ENCODE measurements at regions not wholly inside any gene's neighbourhood (a gene's known extent, or its start where the extent isn't known, plus 50 kb on each side); places are given as distances from the start of the nearest gene placed in this dataset.

DNA sequence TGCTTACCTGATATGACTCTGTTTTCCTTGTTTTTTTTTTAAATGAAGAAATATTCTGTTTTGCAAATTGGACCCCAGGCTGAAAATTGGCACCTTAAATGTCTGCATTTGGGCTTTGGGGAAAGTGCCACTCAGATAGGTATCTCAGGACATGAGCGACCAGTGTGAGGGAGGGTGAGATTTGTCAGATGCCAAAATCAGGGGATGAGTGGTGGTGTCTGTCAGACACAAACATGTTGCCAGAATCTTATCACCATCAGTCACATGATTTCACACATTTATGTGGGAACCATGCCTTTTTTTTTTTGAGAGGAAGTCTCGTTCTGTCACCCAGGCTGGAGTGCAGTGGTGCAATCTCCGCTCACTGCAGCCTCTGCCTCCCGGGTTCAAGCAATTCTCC lies 75.6 kb upstream of the OSBPL11 start:
- no peaks in the 10 kb centered on the region for H3K9me3 ChIP-seq (ENCODE audit: insufficient read depth, low read depth, low read length)
- peaks cover 4% of the 10 kb centered on the region for H3K9me3 Mint-ChIP-seq (ENCODE audit: unreplicated experiment)
- no peak overlapping the region for H3K4me2 ChIP-seq (ENCODE audit: low read length)
- no peak overlapping the region for H3K9ac ChIP-seq (ENCODE audit: low read length)
- H3K27me3 Mint-ChIP-seq (ENCODE audit: low read depth, unreplicated experiment), result no peaks in the 10 kb centered on the region
- H3K36me3 ChIP-seq (ENCODE audit: insufficient read depth, low read length), result no peaks in the 10 kb centered on the region
- H3K4me1 Mint-ChIP-seq (ENCODE audit: low read depth, unreplicated experiment), result peaks cover 4% of the 10 kb centered on the region
- TF ChIP-seq, protein P1, sequence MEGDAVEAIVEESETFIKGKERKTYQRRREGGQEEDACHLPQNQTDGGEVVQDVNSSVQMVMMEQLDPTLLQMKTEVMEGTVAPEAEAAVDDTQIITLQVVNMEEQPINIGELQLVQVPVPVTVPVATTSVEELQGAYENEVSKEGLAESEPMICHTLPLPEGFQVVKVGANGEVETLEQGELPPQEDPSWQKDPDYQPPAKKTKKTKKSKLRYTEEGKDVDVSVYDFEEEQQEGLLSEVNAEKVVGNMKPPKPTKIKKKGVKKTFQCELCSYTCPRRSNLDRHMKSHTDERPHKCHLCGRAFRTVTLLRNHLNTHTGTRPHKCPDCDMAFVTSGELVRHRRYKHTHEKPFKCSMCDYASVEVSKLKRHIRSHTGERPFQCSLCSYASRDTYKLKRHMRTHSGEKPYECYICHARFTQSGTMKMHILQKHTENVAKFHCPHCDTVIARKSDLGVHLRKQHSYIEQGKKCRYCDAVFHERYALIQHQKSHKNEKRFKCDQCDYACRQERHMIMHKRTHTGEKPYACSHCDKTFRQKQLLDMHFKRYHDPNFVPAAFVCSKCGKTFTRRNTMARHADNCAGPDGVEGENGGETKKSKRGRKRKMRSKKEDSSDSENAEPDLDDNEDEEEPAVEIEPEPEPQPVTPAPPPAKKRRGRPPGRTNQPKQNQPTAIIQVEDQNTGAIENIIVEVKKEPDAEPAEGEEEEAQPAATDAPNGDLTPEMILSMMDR (IDR thresholded peaks at IDR 0.05; ENCODE audit: insufficient read depth, low read depth, low read length), result no peak
- TF ChIP-seq EZH2 (IDR thresholded peaks at IDR 0.05; ENCODE audit: insufficient read depth, low read length), result no peak
- H3K79me2 ChIP-seq (ENCODE audit: insufficient read depth, low read length), result no peaks in the 10 kb centered on the region
- no peaks in the 10 kb centered on the region for H4K20me1 ChIP-seq (ENCODE audit: insufficient read depth, low read length)
- DNase-seq (ENCODE audit: low read depth) (no peak), FAIRE-seq (no peak)
- no peak overlapping the region for H2AFZ ChIP-seq (ENCODE audit: low read depth, low read length)
- H3K27me3 ChIP-seq (ENCODE audit: insufficient read depth, low read length), result no peaks in the 10 kb centered on the region
- H3K4me1 ChIP-seq (ENCODE audit: insufficient read depth, low read length), result no peaks in the 10 kb centered on the region
- H3K36me3 Mint-ChIP-seq (ENCODE audit: low read depth, unreplicated experiment), result no peaks in the 10 kb centered on the region
- no peak overlapping the region for H3K27ac ChIP-seq (ENCODE audit: low read depth, low read length)
- H3K4me3 ChIP-seq (ENCODE audit: insufficient read depth, low read depth, low read length), result no peak overlapping the region
- no peak overlapping the region for H3K27ac Mint-ChIP-seq (ENCODE audit: unreplicated experiment)
- H3K4me3 Mint-ChIP-seq (ENCODE audit: unreplicated experiment), result no peak overlapping the region

DNA sequence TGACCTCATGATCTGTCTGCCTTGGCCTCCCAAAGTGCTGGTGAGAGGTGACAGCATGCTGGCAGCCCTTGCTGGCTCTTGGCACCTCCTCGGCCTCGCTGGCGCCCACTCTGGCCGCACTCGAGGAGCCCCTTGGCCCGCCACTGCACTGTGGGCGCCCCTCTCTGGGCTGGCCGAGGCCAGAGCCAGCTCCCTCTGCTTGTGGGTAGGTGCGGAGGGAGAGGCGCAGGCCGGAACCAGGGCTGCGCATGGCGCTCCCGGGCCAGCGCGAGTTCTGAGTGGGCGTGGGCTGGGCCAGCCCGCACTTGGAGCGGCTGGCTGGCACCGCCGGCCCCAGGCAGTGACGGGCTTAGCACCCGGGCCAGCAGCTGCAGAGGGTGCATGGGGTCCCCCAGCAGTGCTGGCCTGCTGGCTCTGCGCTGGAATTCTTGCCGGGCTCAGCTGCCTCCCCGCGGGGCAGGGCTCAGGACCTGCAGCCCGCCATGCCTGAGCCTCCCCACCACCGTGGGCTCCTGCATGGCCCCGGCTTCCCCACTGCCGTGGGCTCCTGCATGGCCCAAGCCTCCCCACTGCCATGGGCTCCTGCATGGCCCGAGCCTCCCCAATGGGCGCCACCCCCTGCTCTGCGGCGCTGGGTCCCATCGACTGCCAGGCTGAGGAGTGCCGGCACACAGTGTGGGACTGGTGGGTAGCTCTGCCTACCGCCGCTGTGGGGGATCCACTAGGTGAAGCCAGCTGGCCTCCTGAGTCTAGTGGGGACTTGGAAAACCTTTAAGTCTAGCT lies 76.4 kb upstream of the OSBPL11 start:
- Histone ChIP-seq H3K36me3 (ENCODE audit: insufficient read depth, low read length) (no peaks in the 10 kb centered on the region), H3K9ac (ENCODE audit: low read length) (no peak overlapping the region), H3K4me2 (ENCODE audit: low read length) (no peak overlapping the region), H3K9me3 (ENCODE audit: insufficient read depth, low read depth, low read length) (no peaks in the 10 kb centered on the region), H3K27me3 (ENCODE audit: insufficient read depth, low read length) (no peaks in the 10 kb centered on the region), H4K20me1 (ENCODE audit: insufficient read depth, low read length) (no peaks in the 10 kb centered on the region), H3K4me3 (ENCODE audit: insufficient read depth, low read depth, low read length) (no peak overlapping the region), H3K79me2 (ENCODE audit: insufficient read depth, low read length) (no peaks in the 10 kb centered on the region), H2AFZ (ENCODE audit: low read depth, low read length) (no peak overlapping the region), H3K4me1 (ENCODE audit: insufficient read depth, low read length) (no peaks in the 10 kb centered on the region), H3K27ac (ENCODE audit: low read depth, low read length) (no peak overlapping the region)
- H3K27ac Mint-ChIP-seq (ENCODE audit: unreplicated experiment), result no peak overlapping the region
- peaks cover 4% of the 10 kb centered on the region for H3K9me3 Mint-ChIP-seq (ENCODE audit: unreplicated experiment)
- FAIRE-seq, result no peak
- DNase-seq (ENCODE audit: low read depth), result no peak
- no peak overlapping the region for H3K4me3 Mint-ChIP-seq (ENCODE audit: unreplicated experiment)
- H3K4me1 Mint-ChIP-seq (ENCODE audit: low read depth, unreplicated experiment), result peaks cover 4% of the 10 kb centered on the region
- H3K27me3 Mint-ChIP-seq (ENCODE audit: low read depth, unreplicated experiment), result no peaks in the 10 kb centered on the region
- no peak for TF ChIP-seq EZH2 (IDR thresholded peaks at IDR 0.05; ENCODE audit: insufficient read depth, low read length)
- TF ChIP-seq, protein P1 (IDR thresholded peaks at IDR 0.05; ENCODE audit: insufficient read depth, low read depth, low read length), result no peak
- no peaks in the 10 kb centered on the region for H3K36me3 Mint-ChIP-seq (ENCODE audit: low read depth, unreplicated experiment)

DNA sequence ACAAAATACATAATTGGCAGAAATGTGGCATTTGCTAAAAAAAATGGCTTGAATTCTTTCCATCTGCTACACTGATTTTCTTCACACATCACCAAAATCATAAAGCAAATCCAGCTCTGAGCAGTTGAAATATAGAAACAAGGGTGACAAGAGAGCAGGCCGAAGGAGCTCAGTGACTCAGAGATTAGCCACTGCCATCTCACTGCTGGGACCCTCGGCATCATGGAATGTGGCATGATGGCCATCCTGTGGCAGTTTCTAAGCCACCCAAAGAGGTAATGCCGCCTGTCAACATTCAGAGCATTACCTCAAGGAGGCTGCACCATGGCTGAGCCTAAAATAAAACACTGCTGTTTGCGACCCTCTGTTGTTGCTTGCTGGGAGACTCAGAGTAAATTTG lies 80.5 kb upstream of the OSBPL11 start:
- H3K36me3 Mint-ChIP-seq (ENCODE audit: low read depth, unreplicated experiment), result no peaks in the 10 kb centered on the region
- peaks cover 4% of the 10 kb centered on the region for H3K9me3 Mint-ChIP-seq (ENCODE audit: unreplicated experiment)
- DNase-seq (ENCODE audit: low read depth) (no peak), FAIRE-seq (no peak)
- H3K36me3 ChIP-seq (ENCODE audit: insufficient read depth, low read length), result no peaks in the 10 kb centered on the region
- H3K4me3 ChIP-seq (ENCODE audit: insufficient read depth, low read depth, low read length), result no peak overlapping the region
- H3K4me2 ChIP-seq (ENCODE audit: low read length), result no peak overlapping the region
- no peaks in the 10 kb centered on the region for H3K27me3 Mint-ChIP-seq (ENCODE audit: low read depth, unreplicated experiment)
- no peak overlapping the region for H3K4me3 Mint-ChIP-seq (ENCODE audit: unreplicated experiment)
- H3K4me1 Mint-ChIP-seq (ENCODE audit: low read depth, unreplicated experiment), result peaks cover 4% of the 10 kb centered on the region
- no peak overlapping the region for H2AFZ ChIP-seq (ENCODE audit: low read depth, low read length)
- no peak overlapping the region for H3K27ac Mint-ChIP-seq (ENCODE audit: unreplicated experiment)
- no peak overlapping the region for H3K9ac ChIP-seq (ENCODE audit: low read length)
- no peak overlapping the region for H3K27ac ChIP-seq (ENCODE audit: low read depth, low read length)
- TF ChIP-seq, protein P1 (IDR thresholded peaks at IDR 0.05; ENCODE audit: insufficient read depth, low read depth, low read length), result no peak
- no peak for TF ChIP-seq EZH2 (IDR thresholded peaks at IDR 0.05; ENCODE audit: insufficient read depth, low read length)
- no peaks in the 10 kb centered on the region for H3K9me3 ChIP-seq (ENCODE audit: insufficient read depth, low read depth, low read length)
- no peaks in the 10 kb centered on the region for H4K20me1 ChIP-seq (ENCODE audit: insufficient read depth, low read length)
- H3K79me2 ChIP-seq (ENCODE audit: insufficient read depth, low read length), result no peaks in the 10 kb centered on the region
- H3K27me3 ChIP-seq (ENCODE audit: insufficient read depth, low read length), result no peaks in the 10 kb centered on the region
- no peaks in the 10 kb centered on the region for H3K4me1 ChIP-seq (ENCODE audit: insufficient read depth, low read length)

Data from astrocyte (in vitro differentiated cells and primary cell).